ENCODE measurements at regions not wholly inside any gene's neighbourhood (a gene's known extent, or its start where the extent isn't known, plus 50 kb on each side); places are given as distances from the start of the nearest gene placed in this dataset.

DNA sequence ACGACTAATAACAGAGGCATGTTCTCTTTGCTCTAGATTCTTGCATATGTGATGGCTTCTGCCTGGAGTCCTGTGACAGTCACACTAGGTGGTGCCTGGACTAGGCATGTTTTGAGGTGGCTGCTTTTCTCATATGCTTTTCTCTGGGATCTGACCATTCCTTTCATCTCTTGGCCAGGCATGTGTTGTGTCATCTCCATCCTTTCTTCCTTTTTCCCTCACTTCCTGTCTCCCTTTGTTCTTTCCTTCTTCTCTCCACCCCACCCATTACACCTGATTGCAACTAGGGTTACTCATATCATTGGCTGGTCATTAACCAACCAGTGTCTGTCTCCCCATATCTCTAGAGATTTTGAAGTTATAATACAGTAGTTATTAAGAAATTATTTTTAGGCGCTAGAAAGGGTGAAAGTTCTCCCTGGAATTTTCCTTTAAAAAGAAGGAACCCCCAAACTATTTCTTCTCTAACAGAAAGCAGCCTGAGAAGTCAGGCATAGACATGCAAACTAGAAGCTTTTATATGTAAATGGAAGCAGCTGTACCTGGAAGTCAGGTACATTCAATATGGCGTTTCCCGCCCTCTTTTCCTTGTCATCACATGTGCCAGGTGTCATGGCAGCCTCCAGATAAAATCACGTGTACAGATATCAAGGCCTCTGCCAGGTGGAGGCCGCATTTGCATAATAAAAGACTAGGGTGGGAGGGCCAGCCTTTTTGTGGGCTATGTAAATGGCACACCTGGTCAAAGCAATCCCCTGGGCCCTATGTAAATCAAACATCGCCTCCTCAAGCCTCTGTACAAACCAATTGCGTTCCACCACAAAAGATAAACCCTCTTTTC, 220.4 kb upstream of the MEX3C start:
- Histone ChIP-seq H3K27me3 (no peaks in the 10 kb centered on the region), H3K36me3 (no peaks in the 10 kb centered on the region), H3K9me3 (ENCODE audit: low read depth) (no peaks in the 10 kb centered on the region), H3K27ac (no peak overlapping the region), H3K4me3 (no peak overlapping the region), H3K4me1 (ENCODE audit: low read depth) (no peaks in the 10 kb centered on the region)
- no peak for DNase-seq (ENCODE audit: low read depth in 1 of 2, low spot score in 1 of 2)
- TF ChIP-seq, protein P1, sequence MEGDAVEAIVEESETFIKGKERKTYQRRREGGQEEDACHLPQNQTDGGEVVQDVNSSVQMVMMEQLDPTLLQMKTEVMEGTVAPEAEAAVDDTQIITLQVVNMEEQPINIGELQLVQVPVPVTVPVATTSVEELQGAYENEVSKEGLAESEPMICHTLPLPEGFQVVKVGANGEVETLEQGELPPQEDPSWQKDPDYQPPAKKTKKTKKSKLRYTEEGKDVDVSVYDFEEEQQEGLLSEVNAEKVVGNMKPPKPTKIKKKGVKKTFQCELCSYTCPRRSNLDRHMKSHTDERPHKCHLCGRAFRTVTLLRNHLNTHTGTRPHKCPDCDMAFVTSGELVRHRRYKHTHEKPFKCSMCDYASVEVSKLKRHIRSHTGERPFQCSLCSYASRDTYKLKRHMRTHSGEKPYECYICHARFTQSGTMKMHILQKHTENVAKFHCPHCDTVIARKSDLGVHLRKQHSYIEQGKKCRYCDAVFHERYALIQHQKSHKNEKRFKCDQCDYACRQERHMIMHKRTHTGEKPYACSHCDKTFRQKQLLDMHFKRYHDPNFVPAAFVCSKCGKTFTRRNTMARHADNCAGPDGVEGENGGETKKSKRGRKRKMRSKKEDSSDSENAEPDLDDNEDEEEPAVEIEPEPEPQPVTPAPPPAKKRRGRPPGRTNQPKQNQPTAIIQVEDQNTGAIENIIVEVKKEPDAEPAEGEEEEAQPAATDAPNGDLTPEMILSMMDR (IDR thresholded peaks at IDR 0.05; ENCODE audit: low read depth, low read length): no peak

DNA sequence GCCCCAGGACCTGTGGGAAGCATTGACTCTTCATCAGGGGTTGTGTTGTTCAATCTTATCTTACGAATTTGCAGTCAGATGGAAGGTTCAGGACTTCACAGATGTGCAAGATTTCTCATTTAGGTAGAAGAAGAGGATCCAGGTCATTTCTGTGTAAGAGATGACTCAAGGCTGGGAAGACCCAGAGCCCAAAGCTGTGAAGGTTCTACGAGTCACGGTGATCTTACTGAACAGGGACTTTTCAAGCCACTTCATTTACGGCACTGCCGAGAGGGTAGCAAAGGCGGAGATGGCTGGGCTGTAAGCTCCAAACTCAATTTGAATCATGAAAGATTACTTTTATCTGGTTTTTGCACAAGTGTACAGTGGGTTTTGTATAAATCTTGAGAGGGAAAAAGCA, 228.0 kb upstream of the MEX3C start:
- no peaks in the 10 kb centered on the region for H3K27me3 ChIP-seq
- no peak overlapping the region for H3K4me3 ChIP-seq
- peaks cover 8% of the 10 kb centered on the region for H3K4me1 ChIP-seq (ENCODE audit: low read depth)
- H3K9me3 ChIP-seq (ENCODE audit: low read depth): no peaks in the 10 kb centered on the region
- no peaks in the 10 kb centered on the region for H3K36me3 ChIP-seq
- DNase-seq (ENCODE audit: low read depth in 1 of 2, low spot score in 1 of 2): no peak
- H3K27ac ChIP-seq: no peak overlapping the region
- TF ChIP-seq, protein P1 (IDR thresholded peaks at IDR 0.05; ENCODE audit: low read depth, low read length): no peak

DNA sequence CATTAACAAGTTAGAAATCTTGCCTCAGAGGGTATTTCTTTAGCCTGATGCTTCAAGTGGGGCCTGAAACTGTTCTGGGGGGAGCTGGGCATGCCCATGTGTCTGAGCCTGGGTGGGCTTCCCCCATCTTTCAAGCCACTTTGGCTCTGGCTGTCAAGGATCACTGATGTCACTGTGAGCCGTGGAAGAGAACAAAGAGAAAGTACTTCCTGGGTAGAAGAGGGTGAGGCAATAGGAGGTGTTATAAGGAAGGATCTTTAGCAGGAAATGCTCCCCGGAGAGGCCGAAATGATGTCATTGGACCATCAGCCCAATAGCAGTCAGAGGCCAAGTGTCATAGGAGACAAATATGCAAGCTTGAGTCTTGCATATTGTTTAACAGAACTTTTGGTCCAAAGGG, 228.4 kb upstream of the MEX3C start:
- TF ChIP-seq, protein P1 (IDR thresholded peaks at IDR 0.05; ENCODE audit: low read depth, low read length): no peak
- no peaks in the 10 kb centered on the region for H3K27me3 ChIP-seq
- no peak overlapping the region for H3K4me3 ChIP-seq
- no peak overlapping the region for H3K27ac ChIP-seq
- H3K36me3 ChIP-seq: no peaks in the 10 kb centered on the region
- peak in 1 of 2 donors; percentile 32 for DNase-seq (ENCODE audit: low read depth in 1 of 2, low spot score in 1 of 2)
- H3K4me1 ChIP-seq (ENCODE audit: low read depth): peaks cover 8% of the 10 kb centered on the region
- no peaks in the 10 kb centered on the region for H3K9me3 ChIP-seq (ENCODE audit: low read depth)

DNA sequence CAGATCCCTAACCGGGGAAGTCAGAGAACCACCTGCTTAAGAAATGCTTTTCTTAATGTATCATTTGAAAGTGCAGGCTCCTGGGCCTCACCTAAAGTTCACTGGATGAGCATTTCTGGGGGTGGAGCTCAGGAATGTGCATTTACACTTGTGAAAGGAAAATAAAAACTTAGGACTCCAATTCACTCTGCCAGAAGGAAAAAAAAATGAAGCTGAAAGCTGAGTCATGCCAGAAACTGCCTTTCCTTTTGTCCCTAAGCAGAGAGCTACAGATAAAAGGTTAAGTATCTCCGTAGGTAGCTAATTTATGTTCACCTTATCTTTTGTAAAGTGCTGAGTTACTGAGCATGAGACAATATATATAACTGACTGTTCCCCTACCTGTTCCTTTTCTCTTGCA, 229.5 kb upstream of the MEX3C start:
- no peaks in the 10 kb centered on the region for H3K27me3 ChIP-seq
- H3K4me3 ChIP-seq: no peak overlapping the region
- no peaks in the 10 kb centered on the region for H3K9me3 ChIP-seq (ENCODE audit: low read depth)
- TF ChIP-seq, protein P1 (IDR thresholded peaks at IDR 0.05; ENCODE audit: low read depth, low read length): no peak
- H3K36me3 ChIP-seq: no peaks in the 10 kb centered on the region
- H3K4me1 ChIP-seq (ENCODE audit: low read depth): peaks cover 8% of the 10 kb centered on the region
- DNase-seq (ENCODE audit: low read depth in 1 of 2, low spot score in 1 of 2): peak in 1 of 2 donors; percentile 30
- H3K27ac ChIP-seq: no peak overlapping the region

DNA sequence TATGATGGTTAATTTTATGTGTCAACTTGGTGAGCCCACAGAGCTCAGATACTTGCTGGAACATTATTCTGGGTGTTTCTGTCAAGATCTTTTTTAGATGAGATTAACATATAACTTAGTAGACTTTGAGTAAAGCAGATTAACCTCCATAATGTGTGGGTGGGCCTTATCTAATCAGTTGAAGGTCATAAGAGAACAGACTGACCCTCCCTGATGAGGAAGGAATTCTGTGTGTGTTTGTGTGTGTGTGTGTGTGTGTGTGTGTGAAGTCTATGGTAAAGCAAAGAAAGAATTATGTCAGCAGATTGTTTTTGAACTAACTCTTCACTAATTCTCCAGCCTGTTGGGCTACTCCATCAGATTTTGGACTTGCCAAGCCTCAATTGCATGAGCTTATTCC, 232.2 kb upstream of the MEX3C start:
- DNase-seq (ENCODE audit: low read depth in 1 of 2, low spot score in 1 of 2): no peak
- no peak overlapping the region for H3K4me3 ChIP-seq
- H3K4me1 ChIP-seq (ENCODE audit: low read depth): peaks cover 8% of the 10 kb centered on the region
- no peaks in the 10 kb centered on the region for H3K27me3 ChIP-seq
- no peak overlapping the region for H3K27ac ChIP-seq
- no peaks in the 10 kb centered on the region for H3K9me3 ChIP-seq (ENCODE audit: low read depth)
- no peaks in the 10 kb centered on the region for H3K36me3 ChIP-seq
- TF ChIP-seq, protein P1 (IDR thresholded peaks at IDR 0.05; ENCODE audit: low read depth, low read length): no peak
